ENCODE measurements at regions not wholly inside any gene's neighbourhood (a gene's known extent, or its start where the extent isn't known, plus 50 kb on each side); places are given as distances from the start of the nearest gene placed in this dataset.

- no peaks in the 10 kb centered on the region for H3K79me2 ChIP-seq (ENCODE audit: control insufficient read depth, insufficient read depth, low read length)
- no peak for ATAC-seq (ENCODE audit: low read depth)
Measured at GRCh38 chr4:130563889-130564418, 1468.0 kb downstream of the C4orf33 start.

GRCh38 chr4:130568746-130569145 is 1472.8 kb downstream of the C4orf33 start:
- H3K9me3 Mint-ChIP-seq (ENCODE audit: insufficient read depth), result peaks cover 4% of the 10 kb centered on the region
- Histone ChIP-seq H3K27me3 (replicated peaks in 1 of 4; ENCODE audit: control extremely low read depth in 1 of 4, control insufficient read depth in 3 of 4, insufficient read depth in 4 of 4, low read length in 3 of 4) (no peaks in the 10 kb centered on the region), H3K79me2 (ENCODE audit: control insufficient read depth, insufficient read depth, low read length) (no peaks in the 10 kb centered on the region), H4K20me1 (ENCODE audit: control insufficient read depth, insufficient read depth, low read length, poor library complexity, severe bottlenecking) (no peaks in the 10 kb centered on the region), H3K4me2 (replicated peaks; ENCODE audit: low read depth, low read length, poor library complexity, severe bottlenecking) (no peak overlapping the region), H3K9ac (ENCODE audit: low read length) (no peak overlapping the region), H3K9me3 (ENCODE audit: control extremely low read depth in 1 of 3, control insufficient read depth in 2 of 3, insufficient read depth in 1 of 3, low read length in 2 of 3) (no peaks in the 10 kb centered on the region), H3K36me3 (replicated peaks in 1 of 2; ENCODE audit: control extremely low read depth in 1 of 2, control insufficient read depth in 1 of 2, extremely low read depth in 1 of 2, insufficient read depth in 2 of 2, low read length in 1 of 2) (no peaks in the 10 kb centered on the region), H3K27ac (ENCODE audit: low read length in 2 of 2) (no peak overlapping the region), H3K4me3 (ENCODE audit: control extremely low read depth in 1 of 5, extremely low read depth in 1 of 5, insufficient read depth in 1 of 5, low read depth in 2 of 5, low read length in 4 of 5) (no peak overlapping the region), H3K4me1 (ENCODE audit: control insufficient read depth in 2 of 2, insufficient read depth in 2 of 2, low read length in 2 of 2) (no peaks in the 10 kb centered on the region), H2AFZ (ENCODE audit: insufficient read depth, low read depth, low read length, poor library complexity, severe bottlenecking) (no peak overlapping the region)
- intact Hi-C loops (cut with micrococcal nuclease), result no loop called here
- ChIA-PET CTCF (no interaction called here), POLR2A (no interaction called here)
- no peak for TF ChIP-seq CTCF (IDR thresholded peaks at IDR 0.05)
- no peak for TF ChIP-seq EZH2 (IDR thresholded peaks at IDR 0.05; ENCODE audit: borderline replicate concordance, insufficient read depth, low read depth, low read length, poor library complexity, severe bottlenecking)
- no peaks in the 10 kb centered on the region for H3K4me1 Mint-ChIP-seq
- no CpG with 5 or more reads among the region's 1 CpG for WGBS (ENCODE audit: insufficient coverage)
- H3K27me3 Mint-ChIP-seq, result no peaks in the 10 kb centered on the region
- DNase-seq, result no peak
- H3K4me3 Mint-ChIP-seq, result no peak overlapping the region
- no peak for ATAC-seq (ENCODE audit: low read depth)
- H3K27ac Mint-ChIP-seq, result no peak overlapping the region

More at GRCh38 chr4:130563889-130564418, 1468.0 kb downstream of the C4orf33 start:
- no peaks in the 10 kb centered on the region for H3K4me1 Mint-ChIP-seq
- no peaks in the 10 kb centered on the region for H3K27me3 Mint-ChIP-seq
- H3K36me3 ChIP-seq (replicated peaks in 1 of 2; ENCODE audit: control extremely low read depth in 1 of 2, control insufficient read depth in 1 of 2, extremely low read depth in 1 of 2, insufficient read depth in 2 of 2, low read length in 1 of 2), result no peaks in the 10 kb centered on the region
- 67% methylated on average over 1 of the region's 1 CpG for WGBS (ENCODE audit: insufficient coverage)
- ChIA-PET POLR2A (no interaction called here), CTCF (no interaction called here)
- no peak for TF ChIP-seq EZH2 (IDR thresholded peaks at IDR 0.05; ENCODE audit: borderline replicate concordance, insufficient read depth, low read depth, low read length, poor library complexity, severe bottlenecking)
- TF ChIP-seq CTCF (IDR thresholded peaks at IDR 0.05), result no peak
- no peaks in the 10 kb centered on the region for H4K20me1 ChIP-seq (ENCODE audit: control insufficient read depth, insufficient read depth, low read length, poor library complexity, severe bottlenecking)
- H3K4me3 ChIP-seq (ENCODE audit: control extremely low read depth in 1 of 5, extremely low read depth in 1 of 5, insufficient read depth in 1 of 5, low read depth in 2 of 5, low read length in 4 of 5), result no peak overlapping the region
- H3K27me3 ChIP-seq (replicated peaks in 1 of 4; ENCODE audit: control extremely low read depth in 1 of 4, control insufficient read depth in 3 of 4, insufficient read depth in 4 of 4, low read length in 3 of 4), result no peaks in the 10 kb centered on the region
- intact Hi-C loops (cut with micrococcal nuclease), result no loop called here
- no peak overlapping the region for H3K27ac ChIP-seq (ENCODE audit: low read length in 2 of 2)
- H3K4me2 ChIP-seq (replicated peaks; ENCODE audit: low read depth, low read length, poor library complexity, severe bottlenecking), result no peak overlapping the region
- H3K9me3 Mint-ChIP-seq (ENCODE audit: insufficient read depth), result peaks cover 4% of the 10 kb centered on the region
- no peak overlapping the region for H3K9ac ChIP-seq (ENCODE audit: low read length)
- H3K4me3 Mint-ChIP-seq, result no peak overlapping the region
- no peak for DNase-seq
- H2AFZ ChIP-seq (ENCODE audit: insufficient read depth, low read depth, low read length, poor library complexity, severe bottlenecking), result no peak overlapping the region
- no peak overlapping the region for H3K27ac Mint-ChIP-seq
- peaks cover 0 to 7% (median 0%) of the 10 kb centered on the region in 3 donors for H3K9me3 ChIP-seq (ENCODE audit: control extremely low read depth in 1 of 3, control insufficient read depth in 2 of 3, insufficient read depth in 1 of 3, low read length in 2 of 3)
- no peaks in the 10 kb centered on the region for H3K4me1 ChIP-seq (ENCODE audit: control insufficient read depth in 2 of 2, insufficient read depth in 2 of 2, low read length in 2 of 2)

All from B cell (primary cell).